ENCODE measurements at regions not wholly inside any gene's neighbourhood (a gene's known extent, or its start where the extent isn't known, plus 50 kb on each side); places are given as distances from the start of the nearest gene placed in this dataset.
"Not testable (repeated sequence)": the region's sequence is repeated elsewhere in the genome, so short reads cannot be mapped to it uniquely, and the experiment has no call there.

DNA sequence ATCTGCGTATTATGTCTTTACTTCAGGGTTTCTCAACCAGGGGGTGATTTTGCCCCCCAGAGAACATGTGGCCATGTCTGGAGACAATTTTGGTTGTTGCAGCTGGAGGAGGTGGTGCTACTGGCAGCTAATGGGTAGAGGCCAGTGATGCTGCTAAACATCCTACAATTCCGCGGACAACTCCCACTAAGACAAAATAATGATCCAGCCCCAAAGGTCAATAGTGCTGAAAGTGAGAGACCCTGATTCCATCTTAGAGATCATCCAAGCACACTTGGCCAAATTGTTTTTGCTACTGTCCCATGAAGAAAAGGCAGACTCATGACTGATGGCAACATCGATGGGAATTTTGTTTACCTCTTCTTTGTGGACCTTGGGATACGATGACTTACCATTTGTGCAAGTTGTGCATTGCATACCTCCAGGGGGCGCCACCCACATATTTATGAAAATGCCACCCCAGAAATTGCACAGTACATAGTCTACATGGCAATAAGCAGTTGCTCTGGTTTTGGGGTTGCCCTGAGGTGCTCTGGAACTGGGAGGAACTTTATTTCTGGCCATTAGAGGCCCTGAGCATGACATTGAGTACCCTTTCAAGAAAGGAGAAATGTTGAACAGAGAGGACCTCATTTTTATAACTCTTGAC, 144.3 kb downstream of the UNC93B1 start:
- H3K27ac Mint-ChIP-seq; H3K36me3 Mint-ChIP-seq (ENCODE audit: insufficient read depth): not testable (repeated sequence)
- DNase-seq (ENCODE audit: low spot score, unreplicated experiment) = peak; percentile 26

DNA sequence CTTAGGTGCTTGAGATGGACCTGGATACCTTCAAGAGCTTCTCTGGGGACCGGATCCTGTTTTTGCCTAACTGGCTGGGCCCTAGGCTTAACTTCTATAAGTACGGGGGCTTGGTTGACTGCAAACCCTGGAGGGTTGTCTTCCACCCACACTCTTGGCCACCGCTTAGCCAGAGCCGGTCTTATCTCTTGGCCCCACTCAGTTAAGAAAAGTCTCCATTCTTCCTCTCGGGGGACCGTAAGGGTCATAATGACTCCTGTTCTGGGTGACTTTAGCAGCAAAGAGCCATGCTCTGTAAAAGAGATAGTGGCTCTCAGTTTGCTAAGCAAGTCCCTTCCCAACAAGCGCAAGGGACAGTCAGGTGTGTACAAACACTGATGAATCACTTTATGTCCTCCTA, 153.2 kb downstream of the UNC93B1 start:
- H3K27me3 Mint-ChIP-seq = peaks cover 20% of the 10 kb centered on the region
- H3K4me1 Mint-ChIP-seq (ENCODE audit: low read depth); H3K4me3 Mint-ChIP-seq (ENCODE audit: low read depth); H3K36me3 Mint-ChIP-seq (ENCODE audit: insufficient read depth); H3K9me3 Mint-ChIP-seq (ENCODE audit: low read depth); DNase-seq (ENCODE audit: low spot score, unreplicated experiment); H3K27ac Mint-ChIP-seq: not testable (repeated sequence)

More for the DNA sequence above, 144.3 kb downstream of the UNC93B1 start:
- TF ChIP-seq CTCF (IDR thresholded peaks at IDR 0.05; ENCODE audit: unreplicated experiment) = peak; percentile 42
- not testable (repeated sequence) for H3K9me3 Mint-ChIP-seq (ENCODE audit: low read depth); H3K4me3 Mint-ChIP-seq (ENCODE audit: low read depth); H3K4me1 Mint-ChIP-seq (ENCODE audit: low read depth); H3K27me3 Mint-ChIP-seq

GRCh38 chr11:67849766-67850165, 154.1 kb downstream of the UNC93B1 start:
- H3K4me3 Mint-ChIP-seq (ENCODE audit: low read depth); H3K27ac Mint-ChIP-seq; H3K36me3 Mint-ChIP-seq (ENCODE audit: insufficient read depth); H3K9me3 Mint-ChIP-seq (ENCODE audit: low read depth); H3K4me1 Mint-ChIP-seq (ENCODE audit: low read depth); DNase-seq (ENCODE audit: low spot score, unreplicated experiment): not testable (repeated sequence)
- peaks cover 22% of the 10 kb centered on the region for H3K27me3 Mint-ChIP-seq

DNA sequence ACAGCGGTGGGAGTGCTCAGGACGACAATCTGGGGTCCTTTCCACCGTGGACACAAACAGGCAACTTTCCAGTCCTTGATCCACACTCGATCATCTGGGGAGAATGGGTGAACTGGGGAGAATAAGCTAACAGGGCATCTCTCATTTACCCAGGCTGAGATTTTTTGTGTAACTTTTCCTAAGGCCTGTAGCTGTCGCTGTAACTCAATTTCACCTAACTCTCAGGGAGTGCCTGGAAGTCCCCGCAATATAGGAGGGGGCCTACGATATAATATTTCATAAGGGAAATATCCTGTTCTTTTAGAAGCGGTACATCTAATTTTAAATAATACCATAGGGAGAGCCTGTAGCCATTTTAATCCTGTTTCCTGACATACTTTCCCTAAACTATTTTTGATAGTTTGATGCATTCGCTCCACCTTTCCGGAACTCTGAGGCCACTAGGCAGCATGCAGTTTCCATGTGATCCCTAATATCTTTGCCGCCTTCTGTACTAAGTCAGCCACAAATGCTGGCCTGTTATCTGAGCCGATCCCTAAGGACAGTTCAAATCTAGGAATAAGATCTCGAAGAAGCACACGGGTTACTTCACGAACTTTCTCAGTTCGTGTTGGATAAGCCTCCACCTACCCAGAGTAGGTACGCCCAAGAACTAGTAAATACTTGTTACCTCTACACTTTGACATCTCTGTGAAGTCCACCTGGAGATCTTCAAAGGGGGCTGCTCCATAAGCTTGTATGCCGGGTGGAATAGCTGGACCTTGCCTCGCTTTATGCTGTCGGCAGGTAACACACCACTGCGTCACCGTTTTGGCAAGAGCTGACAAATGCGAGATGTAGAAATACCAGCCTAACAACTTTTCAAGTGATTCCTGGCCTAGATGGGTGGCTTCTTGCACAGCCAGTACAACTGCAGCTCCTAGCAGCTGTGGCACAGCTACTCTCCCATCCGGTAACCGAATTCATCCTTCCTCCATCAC, 155.7 kb downstream of the UNC93B1 start:
- H3K4me3 Mint-ChIP-seq (ENCODE audit: low read depth); H3K36me3 Mint-ChIP-seq (ENCODE audit: insufficient read depth); DNase-seq (ENCODE audit: low spot score, unreplicated experiment); H3K4me1 Mint-ChIP-seq (ENCODE audit: low read depth); H3K9me3 Mint-ChIP-seq (ENCODE audit: low read depth); H3K27ac Mint-ChIP-seq: not testable (repeated sequence)
- H3K27me3 Mint-ChIP-seq = peaks cover 34% of the 10 kb centered on the region
- peak; percentile 51 for TF ChIP-seq CTCF (IDR thresholded peaks at IDR 0.05; ENCODE audit: unreplicated experiment)

DNA sequence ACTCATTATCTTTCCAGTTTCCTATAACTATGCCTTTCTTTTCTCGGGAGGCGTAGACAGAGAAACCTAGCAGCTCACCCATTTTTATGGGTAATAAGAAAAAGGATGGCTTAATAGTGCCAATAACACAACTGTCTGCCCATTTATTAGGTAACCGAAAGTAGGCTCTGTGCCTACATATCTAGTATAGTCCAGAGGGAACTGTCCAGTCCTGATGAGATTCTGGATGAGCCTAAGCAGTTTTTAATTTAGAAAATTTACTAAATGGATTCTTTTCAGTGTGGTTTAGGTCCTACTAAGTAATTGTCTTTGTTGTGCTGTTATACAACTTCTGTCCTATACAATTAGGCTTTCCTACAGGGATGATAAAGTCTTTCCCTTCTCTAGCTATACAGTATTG, 157.6 kb downstream of the UNC93B1 start:
- not testable (repeated sequence) for H3K4me1 Mint-ChIP-seq (ENCODE audit: low read depth); H3K27ac Mint-ChIP-seq; H3K36me3 Mint-ChIP-seq (ENCODE audit: insufficient read depth); H3K9me3 Mint-ChIP-seq (ENCODE audit: low read depth); H3K4me3 Mint-ChIP-seq (ENCODE audit: low read depth); DNase-seq (ENCODE audit: low spot score, unreplicated experiment)
- peaks cover 50% of the 10 kb centered on the region for H3K27me3 Mint-ChIP-seq

DNA sequence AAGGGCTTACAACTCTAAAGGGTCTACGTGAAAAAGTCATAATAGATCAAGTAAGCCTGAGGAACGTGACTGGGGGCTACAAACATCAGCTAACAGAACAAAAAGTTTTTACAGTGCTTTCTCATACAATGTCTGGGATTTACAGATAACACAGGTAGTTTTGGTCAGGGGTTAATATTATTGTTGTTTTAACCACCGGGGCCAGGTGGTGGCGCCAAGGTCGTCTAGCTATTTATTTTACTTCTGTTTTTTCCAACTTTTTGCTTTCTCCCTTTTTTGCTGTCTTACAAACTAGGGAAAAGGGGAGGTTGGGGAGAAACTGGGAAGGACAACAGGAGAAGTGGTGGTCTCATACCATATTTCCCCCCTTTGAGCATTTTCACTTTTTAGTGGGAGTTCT, 158.6 kb downstream of the UNC93B1 start:
- H3K27ac Mint-ChIP-seq; DNase-seq (ENCODE audit: low spot score, unreplicated experiment); H3K9me3 Mint-ChIP-seq (ENCODE audit: low read depth); H3K36me3 Mint-ChIP-seq (ENCODE audit: insufficient read depth); H3K4me1 Mint-ChIP-seq (ENCODE audit: low read depth); H3K4me3 Mint-ChIP-seq (ENCODE audit: low read depth): not testable (repeated sequence)
- H3K27me3 Mint-ChIP-seq = peaks cover 54% of the 10 kb centered on the region

DNA sequence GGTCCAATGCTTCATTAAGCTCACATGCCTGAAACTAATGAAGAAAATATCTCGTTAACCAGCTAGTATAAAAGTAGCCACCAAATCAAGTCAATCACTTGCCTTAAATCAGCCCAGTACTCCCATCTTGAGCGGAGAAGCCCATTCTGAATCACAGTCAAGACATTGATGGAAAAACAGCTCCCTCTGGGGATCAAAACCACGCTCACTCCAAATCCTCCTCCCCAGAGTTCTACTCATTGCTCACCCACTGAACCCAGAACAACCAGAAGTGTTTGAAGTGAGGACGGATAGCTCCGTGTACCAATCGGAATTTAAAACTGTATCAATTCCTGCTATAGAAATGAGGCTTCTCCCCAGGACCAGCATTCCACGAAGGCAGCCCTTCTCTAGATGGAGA, 163.3 kb downstream of the UNC93B1 start:
- H3K9me3 Mint-ChIP-seq (ENCODE audit: low read depth); H3K4me3 Mint-ChIP-seq (ENCODE audit: low read depth); H3K4me1 Mint-ChIP-seq (ENCODE audit: low read depth); H3K27ac Mint-ChIP-seq; H3K36me3 Mint-ChIP-seq (ENCODE audit: insufficient read depth); DNase-seq (ENCODE audit: low spot score, unreplicated experiment): not testable (repeated sequence)
- peaks cover 43% of the 10 kb centered on the region for H3K27me3 Mint-ChIP-seq

DNA sequence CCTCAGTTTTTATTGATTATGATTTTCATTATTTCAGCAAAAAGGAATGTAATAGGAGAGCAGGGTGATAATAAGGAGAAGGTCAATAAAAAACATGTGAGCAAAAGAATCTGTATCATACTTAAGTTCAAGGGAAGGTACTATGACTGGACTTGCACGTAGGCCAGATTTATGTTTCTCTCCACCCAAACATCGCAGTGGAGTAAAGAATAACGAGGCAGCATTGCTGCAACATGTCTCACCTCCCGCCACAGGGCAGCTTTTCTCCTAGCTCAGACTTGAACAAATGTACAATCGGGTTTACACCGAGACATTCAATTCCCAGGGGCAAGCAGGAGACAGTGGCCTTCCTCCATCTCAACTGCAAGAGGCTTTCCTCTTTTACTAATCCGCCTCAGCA, 155.7 kb upstream of the ALDH3B2 start:
- not testable (repeated sequence) for H3K4me3 Mint-ChIP-seq (ENCODE audit: low read depth); H3K4me1 Mint-ChIP-seq (ENCODE audit: low read depth); H3K36me3 Mint-ChIP-seq (ENCODE audit: insufficient read depth); H3K9me3 Mint-ChIP-seq (ENCODE audit: low read depth); H3K27ac Mint-ChIP-seq; DNase-seq (ENCODE audit: low spot score, unreplicated experiment)
- H3K27me3 Mint-ChIP-seq = peaks cover 26% of the 10 kb centered on the region

DNA sequence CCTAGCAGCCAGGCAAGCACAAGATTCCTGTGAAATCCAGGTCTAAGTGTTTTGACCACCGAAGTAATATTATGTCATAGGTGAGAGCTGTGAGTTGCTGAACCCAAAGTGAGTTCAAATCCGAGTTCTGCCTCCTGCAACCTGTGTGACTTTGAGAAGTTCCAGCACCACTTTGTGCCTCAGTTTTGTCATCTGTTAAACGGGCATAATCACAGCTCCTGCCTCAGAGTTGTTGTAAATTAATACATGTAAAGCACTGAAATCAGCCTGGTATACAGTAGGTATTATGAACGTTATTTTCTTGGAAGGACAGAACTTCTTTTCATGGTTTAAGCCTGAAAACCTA, 152.5 kb upstream of the ALDH3B2 start:
- not testable (repeated sequence) for H3K36me3 Mint-ChIP-seq (ENCODE audit: insufficient read depth); DNase-seq (ENCODE audit: low spot score, unreplicated experiment); H3K9me3 Mint-ChIP-seq (ENCODE audit: low read depth); H3K4me3 Mint-ChIP-seq (ENCODE audit: low read depth); H3K27ac Mint-ChIP-seq; H3K4me1 Mint-ChIP-seq (ENCODE audit: low read depth)
- peaks cover 31% of the 10 kb centered on the region for H3K27me3 Mint-ChIP-seq

DNA sequence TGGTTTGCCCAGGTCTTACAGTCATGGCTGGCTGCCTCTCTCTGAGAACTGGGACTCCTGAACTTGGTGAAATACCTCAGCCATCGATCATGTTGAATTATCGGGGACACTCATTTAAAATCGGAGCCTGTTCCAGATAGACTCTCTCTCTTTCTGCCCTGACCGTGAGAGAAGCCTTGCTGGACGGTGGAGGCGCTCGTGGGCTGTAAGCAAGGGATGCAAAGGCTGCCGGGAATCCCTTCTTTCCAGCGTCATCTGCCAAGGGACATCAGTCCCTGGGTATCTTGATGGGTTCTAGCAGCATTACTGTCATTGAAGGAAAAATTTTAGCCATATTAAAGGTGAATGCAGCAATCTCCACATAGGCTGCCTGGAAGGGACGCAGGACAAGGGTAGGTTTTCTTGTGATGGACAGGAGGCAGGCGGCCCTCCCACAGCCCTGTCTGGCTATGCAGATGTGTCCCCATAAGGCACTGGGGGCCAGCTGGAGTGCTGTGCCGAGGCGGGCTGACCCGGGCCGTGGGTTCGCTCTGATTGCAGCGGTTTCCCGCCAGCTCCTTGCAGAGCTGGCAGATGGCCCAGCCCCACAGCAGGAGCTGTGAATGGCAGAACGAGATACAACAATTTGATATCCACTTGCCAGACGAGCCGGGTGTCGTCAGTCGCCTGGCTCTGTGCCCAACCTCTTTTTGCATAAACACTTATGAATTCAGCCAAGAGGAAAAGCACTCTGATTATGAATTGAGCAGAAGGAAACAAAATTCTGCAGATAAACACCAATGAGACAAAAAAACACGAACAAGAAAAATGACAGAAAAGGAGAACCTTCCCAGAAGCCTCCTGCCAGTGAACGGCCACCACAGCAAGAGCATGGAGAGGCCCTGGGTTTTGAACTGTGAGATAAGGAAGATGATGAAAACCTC, 151.9 kb upstream of the ALDH3B2 start:
- H3K4me3 Mint-ChIP-seq (ENCODE audit: low read depth); H3K36me3 Mint-ChIP-seq (ENCODE audit: insufficient read depth); DNase-seq (ENCODE audit: low spot score, unreplicated experiment); H3K9me3 Mint-ChIP-seq (ENCODE audit: low read depth); H3K4me1 Mint-ChIP-seq (ENCODE audit: low read depth): not testable (repeated sequence)
- H3K27ac Mint-ChIP-seq = peak overlapping the region; percentile 37
- peaks cover 30% of the 10 kb centered on the region for H3K27me3 Mint-ChIP-seq
